ENCODE measurements at regions not wholly inside any gene's neighbourhood (a gene's known extent, or its start where the extent isn't known, plus 50 kb on each side); places are given as distances from the start of the nearest gene placed in this dataset.
"Not testable (repeated sequence)": the region's sequence is repeated elsewhere in the genome, so short reads cannot be mapped to it uniquely, and the experiment has no call there.

DNA sequence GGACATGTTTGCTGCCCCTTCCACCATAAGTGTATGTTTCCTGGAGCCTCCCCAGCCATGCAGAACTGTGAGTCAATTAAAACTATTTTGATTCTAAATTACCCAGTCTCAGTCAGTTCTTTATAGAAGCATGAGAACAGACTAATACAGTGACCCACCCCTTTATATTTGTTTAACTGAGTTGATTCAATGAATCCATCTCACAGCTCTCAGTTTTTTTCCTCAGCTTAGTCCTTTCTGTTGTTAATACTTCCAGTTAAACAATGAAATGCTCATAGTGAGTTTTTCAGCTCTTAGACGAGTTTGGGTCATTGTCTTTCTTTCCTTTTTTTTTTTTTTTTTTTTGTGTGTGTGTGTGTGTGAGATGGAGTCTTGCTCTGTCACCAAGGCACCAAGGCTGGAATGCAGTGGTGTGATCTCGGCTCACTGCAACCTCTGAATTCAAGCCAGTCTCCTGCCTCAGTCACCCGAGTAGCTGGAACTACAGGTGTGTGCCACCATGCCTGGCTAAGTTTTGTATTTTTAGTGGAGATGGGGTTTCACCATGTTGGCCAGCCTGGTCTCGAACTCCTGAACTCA lies 627.4 kb downstream of the SPATA31A7 start:
- DNase-seq = not testable (repeated sequence)

GRCh38 chr9:61853624-61854259 lies 663.9 kb downstream of the SPATA31A7 start:
- peak; percentile 85 for DNase-seq

DNA sequence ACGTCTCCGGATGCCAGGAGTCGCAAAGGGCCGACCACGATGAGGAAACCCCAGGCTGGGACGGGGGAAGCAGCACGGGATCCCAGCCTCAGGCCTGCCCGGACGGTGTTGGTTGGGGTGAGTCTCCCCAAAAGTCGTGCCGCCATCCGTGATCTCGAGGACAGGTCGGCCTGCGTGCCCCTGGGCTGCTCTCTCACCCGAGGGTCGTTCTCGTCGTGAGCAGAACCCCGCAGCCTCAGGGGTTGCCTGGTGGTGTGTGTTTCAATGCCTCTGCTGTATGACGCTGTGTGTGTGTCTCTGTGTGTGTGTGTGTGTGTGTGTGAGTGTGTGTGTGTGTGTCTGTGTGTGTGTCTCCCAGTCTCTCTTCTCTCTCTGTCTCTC lies 664.4 kb downstream of the SPATA31A7 start:
- DNase-seq = not testable (repeated sequence)

DNA sequence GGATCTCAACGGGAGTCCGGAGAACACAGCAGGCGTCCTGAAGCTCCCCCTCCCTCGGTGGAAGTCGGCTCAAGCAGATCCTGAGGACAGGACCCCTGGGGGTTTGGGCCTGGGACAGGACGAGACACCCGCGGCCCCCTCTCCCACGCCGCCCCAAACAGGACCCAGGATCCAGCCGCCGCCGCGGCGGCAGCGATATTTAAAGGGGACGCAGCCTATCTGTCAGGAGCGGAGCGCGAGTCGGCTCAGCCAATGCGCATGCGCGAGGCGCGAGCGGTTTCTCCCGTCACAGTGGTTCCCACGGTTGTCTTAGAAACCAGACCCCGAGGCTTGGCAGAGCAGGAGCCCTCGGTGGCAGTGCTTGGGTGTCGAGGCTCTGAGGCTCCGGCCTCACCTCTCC lies 666.4 kb downstream of the SPATA31A7 start:
- DNase-seq = not testable (repeated sequence)

DNA sequence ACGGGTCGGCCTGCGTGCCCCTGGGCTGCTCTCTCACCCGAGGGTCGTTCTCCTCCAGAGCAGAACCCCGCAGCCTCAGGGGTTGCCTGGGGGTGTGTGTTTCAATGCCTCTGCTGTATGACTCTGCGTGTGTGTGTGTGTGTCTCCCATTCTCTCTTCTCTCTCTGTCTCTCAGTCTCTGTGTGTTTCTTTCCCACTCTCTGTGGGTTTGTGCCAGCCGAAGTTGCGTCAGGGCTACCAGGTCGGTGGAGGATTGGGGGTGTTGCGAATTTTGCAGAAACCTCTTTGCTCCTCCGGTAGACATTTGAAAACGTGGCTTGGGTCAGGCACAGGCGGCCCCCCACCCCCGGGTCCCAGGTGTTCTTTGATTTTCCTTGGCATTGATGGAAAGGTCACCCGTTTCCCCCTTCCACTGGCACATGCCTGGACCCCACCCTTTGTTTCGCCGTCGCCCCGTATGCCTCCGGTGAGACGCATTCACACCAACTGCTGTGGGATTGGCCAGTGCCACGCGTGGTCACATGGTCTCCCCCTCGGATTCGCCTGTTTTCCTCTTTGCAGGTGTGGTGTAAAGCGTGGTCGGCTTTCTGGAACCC lies 667.1 kb downstream of the SPATA31A7 start:
- DNase-seq = not testable (repeated sequence)

DNA sequence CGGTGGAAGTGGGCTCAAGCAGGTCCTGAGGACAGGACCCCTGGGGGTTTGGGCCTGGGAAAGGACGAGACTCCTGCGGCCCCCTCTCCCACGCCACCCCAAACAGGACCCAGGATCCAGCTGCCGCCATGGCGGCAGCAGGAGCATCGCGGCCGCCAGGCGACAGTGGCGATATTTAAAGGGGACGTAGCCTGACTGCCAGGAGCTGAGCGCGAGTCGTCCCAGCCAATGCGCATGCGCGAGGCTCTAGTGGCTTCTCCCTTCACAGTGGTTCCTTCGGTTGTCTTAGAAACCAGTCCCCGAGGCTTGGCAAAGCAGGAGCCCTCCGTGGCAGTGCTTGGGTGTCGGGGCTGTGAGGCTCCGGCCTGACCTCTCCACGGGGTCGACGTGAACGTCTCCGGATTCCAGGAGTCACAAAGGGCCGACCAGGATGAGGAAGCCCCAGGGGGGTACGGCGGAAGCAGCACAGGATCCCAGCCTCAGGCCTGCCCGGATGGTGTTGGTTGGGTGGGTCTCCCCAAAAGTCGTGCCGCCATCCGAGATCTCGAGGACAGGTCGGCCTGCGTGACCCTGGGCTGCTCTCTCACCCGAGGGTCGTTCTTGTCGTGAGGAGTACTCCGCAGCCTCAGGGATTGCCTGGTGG lies 668.0 kb downstream of the SPATA31A7 start:
- not testable (repeated sequence) for DNase-seq

- DNase-seq = peak; percentile 48
These were observed 672.7 kb downstream of the SPATA31A7 start for GRCh38 chr9:61862431-61862971.

DNA sequence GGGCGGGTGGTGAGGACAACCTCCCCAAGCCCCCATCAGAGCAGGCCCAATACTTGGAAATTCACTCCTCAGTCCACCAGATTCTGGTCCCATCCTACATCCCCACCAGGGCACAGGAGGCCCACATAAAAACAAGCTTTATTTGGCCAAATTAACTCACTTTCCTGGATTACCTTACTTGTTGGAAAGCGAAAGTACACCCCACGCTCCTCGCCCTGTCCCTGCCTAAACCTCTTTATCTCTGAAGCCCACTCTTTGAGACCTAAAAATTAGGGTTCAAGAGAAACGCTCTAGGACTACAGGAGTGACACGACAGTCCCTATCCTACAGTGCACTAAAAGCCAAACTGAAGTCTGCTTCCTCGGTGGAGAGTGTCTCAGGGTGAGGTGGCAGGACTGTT lies 674.6 kb downstream of the SPATA31A7 start:
- DNase-seq = not testable (repeated sequence)

DNA sequence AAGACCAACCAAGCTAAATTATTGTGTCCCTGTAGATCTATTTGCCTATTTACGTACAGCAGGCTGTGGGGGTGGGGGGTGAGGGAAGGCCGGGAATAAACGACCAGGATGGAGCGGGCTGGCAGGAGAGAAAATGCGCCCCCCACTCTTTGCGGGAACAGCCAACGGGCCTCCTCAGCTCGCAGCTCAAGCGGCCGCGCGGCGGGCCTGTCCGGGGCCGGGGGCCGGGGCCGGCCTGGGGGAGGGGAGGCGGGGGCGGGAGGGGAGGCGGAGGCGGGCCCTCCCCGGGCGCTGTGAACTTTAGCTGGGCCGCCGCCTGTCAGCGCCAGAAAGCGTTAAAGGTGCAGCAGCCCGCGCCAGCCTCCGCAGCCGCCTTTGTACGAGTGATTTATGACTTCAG lies 679.1 kb downstream of the SPATA31A7 start:
- not testable (repeated sequence) for DNase-seq

- DNase-seq = not testable (repeated sequence)
These were observed 682.5 kb downstream of the SPATA31A7 start for GRCh38 chr9:61872329-61872728.
